HCT116 (cell line): ENCODE measurements at regions not wholly inside any gene's neighbourhood (a gene's known extent, or its start where the extent isn't known, plus 50 kb on each side); places are given as distances from the start of the nearest gene placed in this dataset.

Experiments used
- ATAC-seq: fragments of 200-7000 bp; cut with Tn5 transposase; 2 replicates; pipeline ENCODE4 v1.9.1; 2020; ENCODE audit warnings: mild to moderate bottlenecking, moderate library complexity
- BruUV-seq: library from RNA; stranded (reverse); fragments of 400-500 nt; replicated peaks from 2 replicates; lab custom pipeline; 2021; lab: Mats Ljungman, UMichigan
- CTCF ChIA-PET: fragments of 300-600 bp; sonication (Branson Sonifier 250); formaldehyde crosslinking; loops from one replicate; lab custom pipeline; 2021; ENCODE audit warnings: antibody characterized with exemption; lab: Charles Lee
- POLR2A ChIA-PET: fragments of 300-600, 350-600 bp; sonication (Branson Sonifier 250); formaldehyde crosslinking; loops from one replicate; lab custom pipeline; 2021; ENCODE audit warnings: antibody characterized with exemption; lab: Charles Lee
- RAD21 ChIA-PET, 2 experiments: fragments of 300-600 bp; sonication (Branson Sonifier 250); formaldehyde crosslinking; loops; one replicate each; lab custom pipeline; 2023; ENCODE audit warnings: low total read pairs in 2 of 2; ENCODE audit not compliant: uncharacterized antibody in 2 of 2, unreplicated experiment in 2 of 2, low non-redundant PET in 1 of 2; lab: Charles Lee
- DNase-seq: peaks from one replicate; pipeline ENCODE4 v3.0.0-alpha.2; 2010; ENCODE audit warnings: low read depth, low spot score
- H2AFZ ChIP-seq: fragments of 200-600 bp; shearing (Covaris generic), sonication (generic); 2 replicates; pipeline ENCODE4 v1.6.1; 2017; ENCODE audit warnings: low read depth, mixed run types, mixed read lengths, antibody characterized with exemption, low read length; ENCODE audit not compliant: poor library complexity, severe bottlenecking
- H3K27ac ChIP-seq: 2 replicates; pipeline ENCODE4 v1.5.1; 2012; ENCODE audit warnings: low read depth, low read length
- H3K27me3 ChIP-seq: fragments of 200-600 bp; sonication (generic); 2 replicates; pipeline ENCODE4 v1.6.1; 2016; ENCODE audit warnings: mixed run types, low read length, mixed read lengths; ENCODE audit not compliant: insufficient read depth
- H3K36me3 ChIP-seq, 2 experiments: fragments of 200-500 bp in 1 of 2; fragments of 200-600 bp in 1 of 2; sonication (Bioruptor generic) in 1 of 2; sonication (generic) in 1 of 2; 2 replicates each; pipeline versions ENCODE4 v1.5.1 to v1.6.1; 2014 to 2016; ENCODE audit warnings: low read length in 2 of 2, inconsistent platforms in 1 of 2, mixed read lengths in 1 of 2, mixed run types in 1 of 2; ENCODE audit not compliant: insufficient read depth in 2 of 2, control insufficient read depth in 1 of 2
- H3K4me1 ChIP-seq, 2 experiments: fragments of 200-600 bp in 1 of 2; sonication (generic) in 1 of 2; 2 replicates each; pipeline versions ENCODE4 v1.5.1 to v1.6.1; 2012 to 2017; ENCODE audit warnings: low read length in 2 of 2, inconsistent platforms in 1 of 2, mild to moderate bottlenecking in 1 of 2, mixed read lengths in 1 of 2, mixed run types in 1 of 2, moderate library complexity in 1 of 2; ENCODE audit not compliant: insufficient read depth in 2 of 2, control insufficient read depth in 1 of 2
- H3K4me2 ChIP-seq: fragments of 200-600 bp; sonication (generic); 2 replicates; pipeline ENCODE4 v1.6.1; 2017; ENCODE audit warnings: mixed run types, low read length, mixed read lengths
- H3K4me3 ChIP-seq, 2 experiments: fragments of 200-600 bp in 1 of 2; sonication (generic) in 1 of 2; replicated peaks in 1 of 2; 2 replicates each; pipeline ENCODE4 v1.5.1; 2011 to 2016; ENCODE audit warnings: low read length in 2 of 2, control low read depth in 1 of 2, low read depth in 1 of 2, mild to moderate bottlenecking in 1 of 2, mixed read lengths in 1 of 2, mixed run types in 1 of 2
- H3K79me2 ChIP-seq: fragments of 200-600 bp; sonication (generic); 2 replicates; pipeline ENCODE4 v1.6.1; 2017; ENCODE audit warnings: mild to moderate bottlenecking, mixed run types, low read length, moderate library complexity, mixed read lengths; ENCODE audit not compliant: insufficient read depth
- H3K9ac ChIP-seq: fragments of 200-600 bp; sonication (generic); 2 replicates; pipeline ENCODE4 v1.6.1; 2016; ENCODE audit warnings: low read length, mixed read lengths
- H3K9me2 ChIP-seq: fragments of 200-600 bp; sonication (generic), shearing (Covaris generic); 2 replicates; pipeline ENCODE4 v1.6.1; 2017; ENCODE audit warnings: mixed run types, mild to moderate bottlenecking, moderate library complexity; ENCODE audit not compliant: insufficient read depth
- H3K9me3 ChIP-seq, 2 experiments: fragments of 200-500 bp in 1 of 2; fragments of 200-600 bp in 1 of 2; sonication (Bioruptor generic) in 1 of 2; sonication (generic) in 1 of 2; 2 replicates each; pipeline ENCODE4 v1.6.1; 2014 to 2017; ENCODE audit warnings: low read length in 2 of 2, mixed read lengths in 2 of 2, inconsistent platforms in 1 of 2, low read depth in 1 of 2, mild to moderate bottlenecking in 1 of 2, mixed run types in 1 of 2, moderate library complexity in 1 of 2; ENCODE audit not compliant: control insufficient read depth in 1 of 2, insufficient read depth in 1 of 2
- H4K20me1 ChIP-seq: fragments of 200-600 bp; sonication (generic), shearing (Covaris generic); 2 replicates; pipeline ENCODE4 v1.6.1; 2017; ENCODE audit warnings: mixed run types, mild to moderate bottlenecking, moderate library complexity; ENCODE audit not compliant: insufficient read depth
- CBX3 ChIP-seq: IDR thresholded peaks from 2 replicates; pipeline ENCODE4 v1.6.1; 2012; ENCODE audit warnings: low read depth
- CEBPB ChIP-seq: IDR thresholded peaks from 2 replicates; pipeline ENCODE4 v1.6.1; 2012; ENCODE audit warnings: low read depth
- EZH2phosphoT487 ChIP-seq: fragments of 200-600 bp; IDR thresholded peaks from 2 replicates; pipeline ENCODE4 v1.6.1; 2018; ENCODE audit warnings: antibody characterized with exemption, borderline replicate concordance
- POLR2AphosphoS5 ChIP-seq: IDR thresholded peaks from 2 replicates; pipeline ENCODE4 v1.6.1; 2011; ENCODE audit warnings: mild to moderate bottlenecking, low read depth, low read length, moderate library complexity
- RAD21 ChIP-seq: IDR thresholded peaks from 2 replicates; pipeline ENCODE4 v1.6.1; 2012; ENCODE audit warnings: low read depth, mild to moderate bottlenecking
- REST ChIP-seq: IDR thresholded peaks from 2 replicates; pipeline ENCODE4 v1.6.1; 2012; ENCODE audit warnings: low read depth
- SIN3A ChIP-seq: IDR thresholded peaks from 2 replicates; pipeline ENCODE4 v1.6.1; 2012; ENCODE audit warnings: low read depth
- SP1 ChIP-seq: IDR thresholded peaks from 2 replicates; pipeline ENCODE4 v1.6.1; 2012; ENCODE audit warnings: low read depth
- YY1 ChIP-seq: IDR thresholded peaks from 2 replicates; pipeline ENCODE4 v1.6.1; 2011; ENCODE audit warnings: low read length, low read depth, moderate library complexity, mild to moderate bottlenecking; ENCODE audit not compliant: insufficient replicate concordance; ENCODE audit errors: extremely low read depth
- ZBTB33 ChIP-seq: IDR thresholded peaks from 2 replicates; pipeline ENCODE4 v1.6.1; 2011; ENCODE audit warnings: mild to moderate bottlenecking, low read length, moderate library complexity; ENCODE audit not compliant: insufficient replicate concordance; ENCODE audit errors: extremely low read depth
- ZFX ChIP-seq: fragments of 450-650 bp; IDR thresholded peaks from 2 replicates; pipeline ENCODE4 v1.6.1; 2017
- intact Hi-C: fragments of 100-400 bp; cut with micrococcal nuclease; formaldehyde crosslinking; loops from 2 replicates; pipeline ENCODE4 v1.10.0; 2022

GRCh38 chr10:120138689-120139088 lies 246.2 kb downstream of the SEC23IP start:
- no peaks in the 10 kb centered on the region for H4K20me1 ChIP-seq
- ChIA-PET RAD21 (no interaction called here), CTCF (no interaction called here), POLR2A (no interaction called here)
- no peaks in the 10 kb centered on the region for H3K9me3 ChIP-seq
- intact Hi-C loops, result no loop called here
- ATAC-seq (no peak), DNase-seq (no peak)
- BruUV-seq, result no TSS peak
- H3K4me3 ChIP-seq, result no peak overlapping the region
- H3K9ac ChIP-seq, result no peak overlapping the region
- no peaks in the 10 kb centered on the region for H3K4me1 ChIP-seq
- H3K9me2 ChIP-seq, result no peaks in the 10 kb centered on the region
- no peak overlapping the region for H3K27ac ChIP-seq
- TF ChIP-seq SIN3A, result no peak
- no peak for TF ChIP-seq YY1
- TF ChIP-seq REST, result no peak
- TF ChIP-seq SP1, result no peak
- TF ChIP-seq CBX3, result no peak
- TF ChIP-seq ZBTB33, result no peak
- no peak for TF ChIP-seq POLR2AphosphoS5
- no peak for TF ChIP-seq EZH2phosphoT487
- no peak for TF ChIP-seq ZFX
- no peak for TF ChIP-seq CEBPB
- TF ChIP-seq RAD21, result no peak
- no peaks in the 10 kb centered on the region for H3K79me2 ChIP-seq
- H2AFZ ChIP-seq, result no peak overlapping the region
- no peak overlapping the region for H3K4me2 ChIP-seq
- peaks cover 64% of the 10 kb centered on the region for H3K27me3 ChIP-seq
- no peaks in the 10 kb centered on the region for H3K36me3 ChIP-seq
